CD4-positive, alpha-beta T cell (primary cell): ENCODE measurements at regions not wholly inside any gene's neighbourhood (a gene's known extent, or its start where the extent isn't known, plus 50 kb on each side); places are given as distances from the start of the nearest gene placed in this dataset.
"Not testable (repeated sequence)": the region's sequence is repeated elsewhere in the genome, so short reads cannot be mapped to it uniquely, and the experiment has no call there.

ENCODE experiments used
- ATAC-seq: fragments of 200-7000 bp; cut with Tn5 transposase; one replicate; pipeline ENCODE4 v1.10.0; 2022; ENCODE audit warnings: mild to moderate bottlenecking; ENCODE audit not compliant: poor library complexity
- CTCF ChIA-PET: fragments of 350-600 bp; sonication (Branson Sonifier 250); formaldehyde crosslinking; loops from one replicate; lab custom pipeline; 2021; ENCODE audit warnings: antibody characterized with exemption, inconsistent platforms; lab: Charles Lee
- POLR2A ChIA-PET: fragments of 350-600 bp; sonication (Branson Sonifier 250); formaldehyde crosslinking; loops from one replicate; lab custom pipeline; 2021; ENCODE audit warnings: antibody characterized with exemption, inconsistent platforms; lab: Charles Lee
- DNase-seq, 14 experiments: peaks; one replicate each; pipeline ENCODE4 v3.0.0-alpha.2; 2013 to 2020; ENCODE audit warnings: mixed read lengths in 2 of 14
- H3K27ac ChIP-seq, 2 donors: one replicate each; pipeline versions ENCODE4 v1.5.1 to v1.7.0; 2013; ENCODE audit warnings: low read length in 2 of 2, low read depth in 1 of 2, mild to moderate bottlenecking in 1 of 2
- H3K27me3 ChIP-seq, 2 experiments: 1 replicate in 1 of 2; 2 replicates in 1 of 2; pipeline versions ENCODE4 v1.6.1 to v1.7.0; 2013; ENCODE audit warnings: low read length in 2 of 2, control low read depth in 1 of 2, mild to moderate bottlenecking in 1 of 2, moderate library complexity in 1 of 2; ENCODE audit not compliant: insufficient read depth in 2 of 2, control insufficient read depth in 1 of 2
- H3K36me3 ChIP-seq: one replicate; pipeline ENCODE4 v1.6.1; 2013; ENCODE audit warnings: low read length, control low read depth; ENCODE audit not compliant: insufficient read depth
- H3K4me1 ChIP-seq: one replicate; pipeline ENCODE4 v1.6.1; 2013; ENCODE audit warnings: low read length, control low read depth; ENCODE audit not compliant: insufficient read depth
- H3K4me3 ChIP-seq: one replicate; pipeline ENCODE4 v1.5.1; 2013; ENCODE audit warnings: mild to moderate bottlenecking, low read length, moderate library complexity
- H3K9me3 ChIP-seq, 2 experiments: 1 replicate in 1 of 2; 2 replicates in 1 of 2; pipeline versions ENCODE4 v1.6.1 to v1.7.0; 2013; ENCODE audit warnings: low read length in 2 of 2, mild to moderate bottlenecking in 2 of 2, control low read depth in 1 of 2, moderate library complexity in 1 of 2; ENCODE audit not compliant: control insufficient read depth in 1 of 2, insufficient read depth in 1 of 2
- H3K27ac Mint-ChIP-seq: one replicate; pipeline ENCODE4 v1.8.0; 2020; ENCODE audit warnings: mixed read lengths
- H3K27me3 Mint-ChIP-seq: one replicate; pipeline ENCODE4 v1.8.0; 2021; ENCODE audit warnings: mixed read lengths
- H3K36me3 Mint-ChIP-seq: one replicate; pipeline ENCODE4 v1.8.0; 2021; ENCODE audit warnings: low read depth, mixed read lengths
- H3K4me1 Mint-ChIP-seq: one replicate; pipeline ENCODE4 v1.8.0; 2021; ENCODE audit warnings: low read depth, mixed read lengths
- H3K4me3 Mint-ChIP-seq: one replicate; pipeline ENCODE4 v1.8.0; 2020; ENCODE audit warnings: mild to moderate bottlenecking, mixed read lengths
- H3K9me3 Mint-ChIP-seq: one replicate; pipeline ENCODE4 v1.8.0; 2020; ENCODE audit warnings: mixed read lengths
- intact Hi-C, 2 experiments: fragments of 100-400 bp; cut with DNase I in 1 of 2; cut with micrococcal nuclease in 1 of 2; formaldehyde crosslinking; loops; one replicate each; pipeline versions ENCODE4 v1.15.1 to v1.9.0; 2023 to 2025; cut with DNase I, micrococcal nuclease
- TF ChIP-seq, protein P1 (sequence below): fragments of 200-600 bp; IDR thresholded peaks from one replicate; pipeline ENCODE4 v1.8.0; 2022; ENCODE audit warnings: antibody characterized with exemption, mild to moderate bottlenecking

DNA sequence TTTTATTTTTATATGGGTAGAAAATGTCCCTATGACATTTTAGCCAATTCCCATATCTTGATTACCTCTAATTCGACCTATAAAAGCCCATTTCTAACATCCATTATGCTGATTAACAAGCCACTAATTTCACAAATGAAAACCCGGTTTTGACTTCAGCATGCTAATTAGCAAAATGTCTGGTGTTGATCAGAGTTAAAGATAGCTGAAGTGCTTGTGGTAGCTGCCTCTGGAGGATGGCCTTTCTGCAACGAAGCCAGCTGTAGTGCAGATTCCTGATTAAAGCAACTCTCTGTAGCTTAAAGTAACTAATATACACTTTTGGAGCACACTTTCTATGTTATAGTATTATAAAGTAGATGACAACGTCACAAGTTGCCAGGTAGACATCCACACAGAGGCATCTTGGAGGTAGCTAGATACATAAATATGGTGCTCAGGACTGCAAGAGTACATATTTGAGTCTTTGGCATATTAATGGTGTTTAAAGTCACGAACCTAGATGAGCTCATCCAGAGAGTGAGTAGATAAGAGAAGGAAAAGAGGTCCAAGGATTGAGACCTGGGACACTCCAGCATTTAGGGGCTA, 239.5 kb downstream of the BRINP2 start:
- no peak overlapping the region for H3K4me3 Mint-ChIP-seq
- no peaks in the 10 kb centered on the region for H3K36me3 Mint-ChIP-seq
- DNase-seq = no peak
- Histone ChIP-seq H3K27me3 (no peaks in the 10 kb centered on the region), H3K4me1 (no peaks in the 10 kb centered on the region), H3K36me3 (no peaks in the 10 kb centered on the region), H3K27ac (no peak overlapping the region), H3K9me3 (no peaks in the 10 kb centered on the region), H3K4me3 (no peak overlapping the region)
- ChIA-PET POLR2A (no interaction called here), CTCF (no interaction called here)
- peaks cover 12% of the 10 kb centered on the region for H3K9me3 Mint-ChIP-seq
- intact Hi-C loops = no loop called here
- no peak overlapping the region for H3K27ac Mint-ChIP-seq
- no peaks in the 10 kb centered on the region for H3K4me1 Mint-ChIP-seq
- no peaks in the 10 kb centered on the region for H3K27me3 Mint-ChIP-seq
- TF ChIP-seq, protein P1, sequence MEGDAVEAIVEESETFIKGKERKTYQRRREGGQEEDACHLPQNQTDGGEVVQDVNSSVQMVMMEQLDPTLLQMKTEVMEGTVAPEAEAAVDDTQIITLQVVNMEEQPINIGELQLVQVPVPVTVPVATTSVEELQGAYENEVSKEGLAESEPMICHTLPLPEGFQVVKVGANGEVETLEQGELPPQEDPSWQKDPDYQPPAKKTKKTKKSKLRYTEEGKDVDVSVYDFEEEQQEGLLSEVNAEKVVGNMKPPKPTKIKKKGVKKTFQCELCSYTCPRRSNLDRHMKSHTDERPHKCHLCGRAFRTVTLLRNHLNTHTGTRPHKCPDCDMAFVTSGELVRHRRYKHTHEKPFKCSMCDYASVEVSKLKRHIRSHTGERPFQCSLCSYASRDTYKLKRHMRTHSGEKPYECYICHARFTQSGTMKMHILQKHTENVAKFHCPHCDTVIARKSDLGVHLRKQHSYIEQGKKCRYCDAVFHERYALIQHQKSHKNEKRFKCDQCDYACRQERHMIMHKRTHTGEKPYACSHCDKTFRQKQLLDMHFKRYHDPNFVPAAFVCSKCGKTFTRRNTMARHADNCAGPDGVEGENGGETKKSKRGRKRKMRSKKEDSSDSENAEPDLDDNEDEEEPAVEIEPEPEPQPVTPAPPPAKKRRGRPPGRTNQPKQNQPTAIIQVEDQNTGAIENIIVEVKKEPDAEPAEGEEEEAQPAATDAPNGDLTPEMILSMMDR = no peak
- no peak for ATAC-seq

DNA sequence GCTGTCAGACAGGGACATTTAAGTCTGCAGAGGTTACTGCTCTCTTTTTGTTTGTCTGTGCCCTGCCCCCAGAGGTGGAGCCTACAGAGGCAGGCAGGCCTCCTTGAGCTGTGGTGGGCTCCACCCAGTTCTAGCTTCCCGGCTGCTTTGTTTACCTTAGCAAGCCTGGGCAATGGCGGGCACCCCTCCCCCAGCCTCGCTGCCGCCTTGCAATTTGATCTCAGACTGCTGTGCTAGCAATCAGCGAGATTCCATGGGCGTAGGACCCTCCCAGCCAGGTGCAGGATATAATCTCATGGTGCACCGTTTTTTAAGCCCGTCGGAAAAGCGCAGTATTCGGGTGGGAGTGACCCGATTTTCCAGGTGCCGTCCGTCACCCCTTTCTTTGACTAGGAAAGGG, 235.6 kb downstream of the BRINP2 start:
- H3K36me3 ChIP-seq, H3K9me3 ChIP-seq, H3K27ac ChIP-seq, H3K4me3 Mint-ChIP-seq, H3K4me3 ChIP-seq, H3K27me3 ChIP-seq, H3K4me1 ChIP-seq, DNase-seq, H3K36me3 Mint-ChIP-seq, POLR2A ChIA-PET, H3K27me3 Mint-ChIP-seq, CTCF ChIA-PET, H3K4me1 Mint-ChIP-seq, intact Hi-C loops, H3K27ac Mint-ChIP-seq, ATAC-seq: not testable (repeated sequence)
- peaks cover 12% of the 10 kb centered on the region for H3K9me3 Mint-ChIP-seq

DNA sequence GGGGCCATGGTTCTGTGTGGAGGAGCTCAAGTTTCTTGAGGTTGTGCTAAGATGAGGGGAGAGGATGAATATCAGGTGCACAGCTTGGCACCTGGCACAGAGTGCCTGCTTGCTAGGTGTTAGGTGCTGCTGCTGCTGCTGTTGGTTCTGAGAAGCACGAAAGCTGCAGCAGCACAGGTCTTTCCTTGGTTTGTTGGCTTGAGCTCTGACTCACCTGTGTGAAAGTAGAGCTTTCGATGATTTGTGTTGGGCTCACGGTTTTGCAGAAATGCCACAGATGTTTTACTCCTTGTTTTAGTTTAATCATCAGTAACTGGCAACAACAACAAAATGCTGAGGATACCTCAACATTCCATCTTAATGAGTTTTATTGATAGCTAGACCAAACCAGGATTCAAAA, 221.6 kb downstream of the BRINP2 start:
- Mint-ChIP-seq H3K27me3 (no peaks in the 10 kb centered on the region), H3K36me3 (no peaks in the 10 kb centered on the region), H3K9me3 (peaks cover 6% of the 10 kb centered on the region), H3K27ac (no peak overlapping the region), H3K4me3 (no peak overlapping the region), H3K4me1 (no peaks in the 10 kb centered on the region)
- intact Hi-C loops = no loop called here
- Histone ChIP-seq H3K4me1 (no peaks in the 10 kb centered on the region), H3K36me3 (no peaks in the 10 kb centered on the region), H3K27me3 (no peaks in the 10 kb centered on the region), H3K9me3 (peaks cover 0 to 7% of the 10 kb centered on the region in 2 experiments), H3K4me3 (no peak overlapping the region), H3K27ac (no peak overlapping the region)
- TF ChIP-seq, protein P1 = no peak
- no peak for ATAC-seq
- no peak for DNase-seq
- CTCF ChIA-PET = no interaction called here
- POLR2A ChIA-PET = no interaction called here
